B cell (primary cell): ENCODE measurements at regions not wholly inside any gene's neighbourhood (a gene's known extent, or its start where the extent isn't known, plus 50 kb on each side); places are given as distances from the start of the nearest gene placed in this dataset.

ENCODE experiments used
- ATAC-seq: fragments of 200-7000 bp; cut with Tn5 transposase; one replicate; pipeline ENCODE4 v1.10.0; 2021; ENCODE audit warnings: low read depth, mild to moderate bottlenecking, moderate number of reproducible peaks, moderate library complexity
- CTCF ChIA-PET: fragments of 350-600 bp; sonication (Branson Sonifier 250); formaldehyde crosslinking; loops from one replicate; lab custom pipeline; 2021; ENCODE audit warnings: antibody characterized with exemption, inconsistent platforms; lab: Charles Lee
- POLR2A ChIA-PET: fragments of 350-600 bp; sonication (Branson Sonifier 250); formaldehyde crosslinking; loops from one replicate; lab custom pipeline; 2021; ENCODE audit warnings: antibody characterized with exemption; lab: Charles Lee
- DNase-seq: peaks from one replicate; pipeline ENCODE4 v3.0.0; 2013
- H2AFZ ChIP-seq: 2 replicates; pipeline ENCODE4 v1.6.1; 2012; ENCODE audit warnings: mild to moderate bottlenecking, low read depth, low read length; ENCODE audit not compliant: insufficient read depth, poor library complexity, severe bottlenecking
- H3K27ac ChIP-seq, 2 donors: 1 replicate in 1 of 2; 2 replicates in 1 of 2; pipeline ENCODE4 v1.5.1; 2012 to 2013; ENCODE audit warnings: low read length in 2 of 2, mild to moderate bottlenecking in 2 of 2, moderate library complexity in 1 of 2
- H3K27me3 ChIP-seq, 4 experiments: fragments of 200-600 bp in 1 of 4; sonication (generic) in 1 of 4; replicated peaks in 1 of 4; 1 replicate in 2 of 4; 2 replicates in 2 of 4; pipeline versions ENCODE4 v1.6.1 to v1.7.0; 2013 to 2016; ENCODE audit warnings: low read length in 3 of 4, mild to moderate bottlenecking in 2 of 4, mixed read lengths in 1 of 4, moderate library complexity in 1 of 4; ENCODE audit not compliant: insufficient read depth in 4 of 4, control insufficient read depth in 3 of 4; ENCODE audit errors: control extremely low read depth in 1 of 4
- H3K36me3 ChIP-seq, 2 experiments: replicated peaks in 1 of 2; 1 replicate in 1 of 2; 2 replicates in 1 of 2; pipeline versions ENCODE4 v1.6.1 to v1.7.1; 2013; ENCODE audit warnings: low read length in 1 of 2; ENCODE audit not compliant: insufficient read depth in 2 of 2, control insufficient read depth in 1 of 2; ENCODE audit errors: control extremely low read depth in 1 of 2, extremely low read depth in 1 of 2
- H3K4me1 ChIP-seq, 2 donors: fragments of 200-600 bp in 1 of 2; sonication (generic) in 1 of 2; 1 replicate in 1 of 2; 2 replicates in 1 of 2; pipeline versions ENCODE4 v1.5.1 to v1.6.1; 2013 to 2017; ENCODE audit warnings: low read length in 2 of 2; ENCODE audit not compliant: control insufficient read depth in 2 of 2, insufficient read depth in 2 of 2
- H3K4me2 ChIP-seq: replicated peaks from 2 replicates; pipeline ENCODE3; 2012; ENCODE audit warnings: mild to moderate bottlenecking, low read depth, low read length; ENCODE audit not compliant: poor library complexity, severe bottlenecking
- H3K4me3 ChIP-seq, 5 experiments: fragments of 200-600 bp in 1 of 5; sonication (generic) in 1 of 5; 1 replicate in 3 of 5; 2 replicates in 2 of 5; pipeline versions ENCODE4 v1.5.1 to v1.7.0; 2011 to 2016; ENCODE audit warnings: low read length in 4 of 5, mild to moderate bottlenecking in 4 of 5, low read depth in 2 of 5, control low read depth in 1 of 5, moderate library complexity in 1 of 5; ENCODE audit not compliant: insufficient read depth in 1 of 5; ENCODE audit errors: control extremely low read depth in 1 of 5, extremely low read depth in 1 of 5
- H3K79me2 ChIP-seq: fragments of 200-600 bp; sonication (generic); one replicate; pipeline ENCODE4 v1.6.0; 2016; ENCODE audit warnings: low read length; ENCODE audit not compliant: control insufficient read depth, insufficient read depth
- H3K9ac ChIP-seq: fragments of 200-600 bp; sonication (generic); 2 replicates; pipeline ENCODE4 v1.6.1; 2017; ENCODE audit warnings: mild to moderate bottlenecking, low read length, moderate library complexity
- H3K9me3 ChIP-seq, 3 donors: one replicate each; pipeline versions ENCODE4 v1.6.1 to v1.7.1; 2013; ENCODE audit warnings: low read length in 2 of 3; ENCODE audit not compliant: control insufficient read depth in 2 of 3, insufficient read depth in 1 of 3; ENCODE audit errors: control extremely low read depth in 1 of 3
- H4K20me1 ChIP-seq: 2 replicates; pipeline ENCODE4 v1.6.0; 2012; ENCODE audit warnings: mild to moderate bottlenecking, low read length; ENCODE audit not compliant: insufficient read depth, control insufficient read depth, poor library complexity, severe bottlenecking
- H3K27ac Mint-ChIP-seq: one replicate; pipeline ENCODE4 v1.8.0; 2021; ENCODE audit warnings: mixed read lengths
- H3K27me3 Mint-ChIP-seq: one replicate; pipeline ENCODE4 v1.8.0; 2021; ENCODE audit warnings: mixed read lengths
- H3K4me1 Mint-ChIP-seq: one replicate; pipeline ENCODE4 v1.8.0; 2021; ENCODE audit warnings: mixed read lengths
- H3K4me3 Mint-ChIP-seq: one replicate; pipeline ENCODE4 v1.8.0; 2021; ENCODE audit warnings: mixed read lengths
- H3K9me3 Mint-ChIP-seq: one replicate; pipeline ENCODE4 v1.8.0; 2022; ENCODE audit warnings: mixed read lengths; ENCODE audit not compliant: insufficient read depth
- CTCF ChIP-seq: fragments of 200-600 bp; IDR thresholded peaks from one replicate; pipeline ENCODE4 v1.8.0; 2022; ENCODE audit warnings: antibody characterized with exemption, mild to moderate bottlenecking
- EZH2 ChIP-seq: IDR thresholded peaks from 2 replicates; pipeline ENCODE4 v1.6.1; 2012; ENCODE audit warnings: borderline replicate concordance, low read depth, mild to moderate bottlenecking, moderate library complexity, low read length; ENCODE audit not compliant: insufficient read depth, poor library complexity, severe bottlenecking
- WGBS: methylation state at CpG from one replicate; pipeline ENCODE4 v1.1.5; 2013; ENCODE audit warnings: missing lambda C conversion rate; ENCODE audit not compliant: insufficient coverage; 5-methylcytosine and 5-hydroxymethylcytosine counted together
- intact Hi-C: fragments of 100-400 bp; cut with micrococcal nuclease; formaldehyde crosslinking; loops from one replicate; pipeline ENCODE4 v1.10.0; 2022

DNA sequence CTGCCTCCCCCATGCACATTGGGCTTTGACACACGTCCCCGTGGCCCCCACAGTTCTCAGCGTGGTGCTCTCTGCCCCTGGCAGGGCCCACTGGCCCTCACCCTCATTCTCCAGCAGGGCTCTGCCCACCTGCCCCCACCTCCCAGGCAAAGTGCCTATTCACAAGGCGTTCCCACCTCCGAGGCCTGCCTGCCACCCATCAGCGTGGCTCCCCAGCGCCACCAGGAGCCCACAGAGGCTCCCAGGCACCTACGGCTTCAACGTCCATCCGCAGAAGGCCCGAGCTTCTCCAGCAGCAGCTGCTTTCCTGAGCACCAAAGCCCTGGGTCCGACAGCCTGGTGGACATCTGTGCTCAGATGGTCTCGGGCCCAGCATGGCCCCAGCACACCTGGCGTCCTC is 211.8 kb upstream of the PPP2R2D start:
- DNase-seq, result no peak
- no peak overlapping the region for H3K9ac ChIP-seq
- no peak overlapping the region for H3K4me2 ChIP-seq
- no peak for TF ChIP-seq CTCF
- peaks cover 0 to 27% (median 0%) of the 10 kb centered on the region in 3 donors for H3K9me3 ChIP-seq
- POLR2A ChIA-PET, result no interaction called here
- WGBS, result 62% methylated on average over 14 of the region's 14 CpGs
- no peak overlapping the region for H3K27ac ChIP-seq
- no peaks in the 10 kb centered on the region for H3K27me3 ChIP-seq
- H3K4me1 ChIP-seq, result no peaks in the 10 kb centered on the region
- Mint-ChIP-seq H3K27me3 (peaks cover 5% of the 10 kb centered on the region), H3K4me1 (no peaks in the 10 kb centered on the region), H3K9me3 (no peaks in the 10 kb centered on the region), H3K27ac (no peak overlapping the region), H3K4me3 (no peak overlapping the region)
- no peak overlapping the region for H3K4me3 ChIP-seq
- no peaks in the 10 kb centered on the region for H3K36me3 ChIP-seq
- no peaks in the 10 kb centered on the region for H4K20me1 ChIP-seq
- CTCF ChIA-PET, result no interaction called here
- no peaks in the 10 kb centered on the region for H3K79me2 ChIP-seq
- no peak overlapping the region for H2AFZ ChIP-seq
- ATAC-seq, result no peak
- intact Hi-C loops, result no loop called here

- peaks cover 0 to 27% (median 0%) of the 10 kb centered on the region in 3 donors for H3K9me3 ChIP-seq
- H3K27ac ChIP-seq, result no peak overlapping the region
- H3K27me3 ChIP-seq, result no peaks in the 10 kb centered on the region
- H3K79me2 ChIP-seq, result no peaks in the 10 kb centered on the region
- WGBS, result 90% methylated on average over 20 of the region's 20 CpGs
- Mint-ChIP-seq H3K4me1 (no peaks in the 10 kb centered on the region), H3K4me3 (no peak overlapping the region), H3K27me3 (peaks cover 3% of the 10 kb centered on the region), H3K27ac (no peak overlapping the region), H3K9me3 (no peaks in the 10 kb centered on the region)
- CTCF ChIA-PET, result no interaction called here
- no peaks in the 10 kb centered on the region for H3K36me3 ChIP-seq
- ATAC-seq, result no peak
- no peak overlapping the region for H2AFZ ChIP-seq
- TF ChIP-seq CTCF, result no peak
- TF ChIP-seq EZH2, result no peak
- intact Hi-C loops, result no loop called here
- no peak for DNase-seq
- no peak overlapping the region for H3K9ac ChIP-seq
- no peak overlapping the region for H3K4me3 ChIP-seq
- no peaks in the 10 kb centered on the region for H3K4me1 ChIP-seq
- no peak overlapping the region for H3K4me2 ChIP-seq
- H4K20me1 ChIP-seq, result no peaks in the 10 kb centered on the region
- POLR2A ChIA-PET, result no interaction called here
Observed at GRCh38 chr10:131689486-131689885, 211.3 kb upstream of the PPP2R2D start.
